GM18507 (cell line): ENCODE measurements at regions not wholly inside any gene's neighbourhood (a gene's known extent, or its start where the extent isn't known, plus 50 kb on each side); places are given as distances from the start of the nearest gene placed in this dataset.

Experiments used
- DNase-seq: peaks from one replicate; pipeline ENCODE4 v3.0.0; 2011; ENCODE audit warnings: low read depth; ENCODE audit not compliant: insufficient read length; ENCODE audit errors: extremely low spot score
- FAIRE-seq: peaks from 2 replicates; lab custom pipeline; 2011; peaks lifted over from hg19 to GRCh38; lab: Jason Lieb, UNC

GRCh38 chr5:158393457-158393856 lies 534.5 kb upstream of the CLINT1 start:
- FAIRE-seq (no peak), DNase-seq (no peak)

- FAIRE-seq: peak; percentile 44
- no peak for DNase-seq
Measured at GRCh38 chr5:158392753-158393152, 533.8 kb upstream of the CLINT1 start.

- DNase-seq: no peak
Measured at GRCh38 chr5:158390577-158390976, 531.6 kb upstream of the CLINT1 start.

GRCh38 chr5:158389786-158390185 lies 530.8 kb upstream of the CLINT1 start:
- no peak for FAIRE-seq
- no peak for DNase-seq

More at GRCh38 chr5:158390577-158390976, 531.6 kb upstream of the CLINT1 start:
- peak; percentile 67 for FAIRE-seq

- no peak for FAIRE-seq
- DNase-seq: no peak
Measured at GRCh38 chr5:158388021-158388420, 529.1 kb upstream of the CLINT1 start.

- FAIRE-seq (peak; percentile 12), DNase-seq (no peak)
Measured at GRCh38 chr5:158387499-158387898, 528.6 kb upstream of the CLINT1 start.

GRCh38 chr5:158385982-158386381 lies 527.0 kb upstream of the CLINT1 start:
- FAIRE-seq: no peak
- DNase-seq: no peak

GRCh38 chr5:158384535-158385481 lies 525.9 kb upstream of the CLINT1 start:
- DNase-seq (no peak), FAIRE-seq (no peak)

- peak; percentile 55 for FAIRE-seq
Measured at GRCh38 chr5:158383486-158383885, 524.5 kb upstream of the CLINT1 start.

GRCh38 chr5:158382473-158382872 lies 523.5 kb upstream of the CLINT1 start:
- FAIRE-seq: peak; percentile 91
- peak; percentile 18 for DNase-seq

More at GRCh38 chr5:158383486-158383885, 524.5 kb upstream of the CLINT1 start:
- no peak for DNase-seq

- peak; percentile 57 for FAIRE-seq
- DNase-seq: no peak
Measured at GRCh38 chr5:158381614-158382160, 522.7 kb upstream of the CLINT1 start.

GRCh38 chr5:158380661-158381060 lies 521.7 kb upstream of the CLINT1 start:
- FAIRE-seq (no peak), DNase-seq (no peak)

- no peak for DNase-seq
Measured at GRCh38 chr5:158378931-158379330, 520.0 kb upstream of the CLINT1 start.

GRCh38 chr5:158376679-158377078 lies 517.7 kb upstream of the CLINT1 start:
- FAIRE-seq (peak; percentile 15), DNase-seq (no peak)

More at GRCh38 chr5:158378931-158379330, 520.0 kb upstream of the CLINT1 start:
- no peak for FAIRE-seq

- no peak for FAIRE-seq
- DNase-seq: no peak
Measured at GRCh38 chr5:158375531-158375930, 516.6 kb upstream of the CLINT1 start.

- DNase-seq (no peak), FAIRE-seq (no peak)
Measured at GRCh38 chr5:158373608-158374395, 514.9 kb upstream of the CLINT1 start.

GRCh38 chr5:158369241-158369640 lies 510.3 kb upstream of the CLINT1 start:
- no peak for DNase-seq
- FAIRE-seq: no peak

- DNase-seq (no peak), FAIRE-seq (no peak)
Measured at GRCh38 chr5:158368686-158369085, 509.7 kb upstream of the CLINT1 start.

- FAIRE-seq: no peak
- no peak for DNase-seq
Measured at GRCh38 chr5:158364367-158364766, 505.4 kb upstream of the CLINT1 start.

- FAIRE-seq: no peak
- no peak for DNase-seq
Measured at GRCh38 chr5:158354958-158355357, 496.0 kb upstream of the CLINT1 start.
